Thyroid gland (tissue), 4 donors: ENCODE measurements at regions not wholly inside any gene's neighbourhood (a gene's known extent, or its start where the extent isn't known, plus 50 kb on each side); places are given as distances from the start of the nearest gene placed in this dataset.

Source experiments
- DNase-seq, 2 donors: peaks; one replicate each; pipeline ENCODE4 v3.0.0-alpha.2; 2019
- H3K27ac ChIP-seq, 3 donors: fragments of 200-600 bp; sonication (generic); 1 replicate in 2 of 3; 2 replicates in 1 of 3; pipeline ENCODE4 v1.5.1; 2016 to 2019; ENCODE audit warnings: mild to moderate bottlenecking in 1 of 3, moderate library complexity in 1 of 3
- H3K27me3 ChIP-seq: fragments of 200-600 bp; sonication (generic); one replicate; pipeline ENCODE4 v1.5.1; 2019
- H3K36me3 ChIP-seq, 2 donors: fragments of 200-600 bp; sonication (generic); one replicate each; pipeline ENCODE4 v1.5.1; 2016 to 2019
- H3K4me1 ChIP-seq, 2 donors: fragments of 200-600 bp; sonication (generic); one replicate each; pipeline ENCODE4 v1.5.1; 2017 to 2019
- H3K4me3 ChIP-seq, 3 donors: fragments of 200-600 bp; sonication (generic); replicated peaks in 1 of 3; 1 replicate in 2 of 3; 2 replicates in 1 of 3; pipeline ENCODE4 v1.5.1; 2016; ENCODE audit warnings: mild to moderate bottlenecking in 1 of 3
- H3K9me3 ChIP-seq: fragments of 200-600 bp; sonication (generic); one replicate; pipeline ENCODE4 v1.5.1; 2017
- CTCF ChIP-seq, 6 experiments: fragments of 200-600 bp in 3 of 6; fragments of 450-650 bp in 3 of 6; sonication (generic) in 3 of 6; IDR thresholded peaks; one replicate each; pipeline ENCODE4 v1.5.1; 2016 to 2019; ENCODE audit warnings: antibody characterized with exemption in 6 of 6, mild to moderate bottlenecking in 2 of 6, inconsistent platforms in 1 of 6, moderate library complexity in 1 of 6
- POLR2A ChIP-seq, 2 donors: fragments of 450-650 bp; IDR thresholded peaks; one replicate each; pipeline ENCODE4 v1.6.1; 2017; ENCODE audit warnings: antibody characterized with exemption in 2 of 2, mild to moderate bottlenecking in 2 of 2, moderate library complexity in 1 of 2
- WGBS, 2 donors: methylation state at CpG; one replicate each; pipeline ENCODE4 v1.1.5; 2017; 5-methylcytosine and 5-hydroxymethylcytosine counted together
- intact Hi-C: fragments of 100-400 bp; cut with DNase I; formaldehyde crosslinking; loops from one replicate; pipeline ENCODE4 v1.15.1; 2023

- TF ChIP-seq CTCF (IDR thresholded peaks at IDR 0.05): no peak
- no peak for TF ChIP-seq POLR2A (IDR thresholded peaks at IDR 0.05)
- H3K4me3 ChIP-seq: no peak overlapping the region
- 65 to 69% methylated on average over 1 of the region's 1 CpG for WGBS, 2 donors
- no peaks in the 10 kb centered on the region for H3K36me3 ChIP-seq
- no peaks in the 10 kb centered on the region for H3K4me1 ChIP-seq
- H3K9me3 ChIP-seq: no peaks in the 10 kb centered on the region
- no peak overlapping the region for H3K27ac ChIP-seq
- intact Hi-C loops: no loop called here
- no peak for DNase-seq
- H3K27me3 ChIP-seq: no peaks in the 10 kb centered on the region
These were observed 323.5 kb upstream of the PTGER4 start for GRCh38 chr5:40356248-40356647.

DNA sequence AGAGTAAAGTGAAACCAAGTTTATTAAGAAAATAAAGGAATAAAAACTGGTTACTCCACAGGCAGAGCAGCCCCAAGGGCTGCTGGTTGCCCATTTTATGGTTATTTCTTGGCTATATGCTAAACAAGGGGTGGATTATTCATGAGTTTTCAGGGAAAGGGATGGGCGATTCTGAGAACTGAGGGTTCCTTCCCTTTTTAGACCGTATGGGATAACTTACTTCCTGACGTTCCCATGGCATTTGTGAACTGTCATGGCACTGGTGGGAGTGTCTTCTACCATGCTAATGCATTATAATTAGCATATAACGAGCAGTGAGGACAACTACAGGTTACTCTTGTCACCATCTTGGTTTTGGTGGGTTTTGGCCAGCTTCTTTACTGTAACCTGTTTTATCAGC is 323.9 kb upstream of the PTGER4 start:
- Histone ChIP-seq H3K9me3 (no peaks in the 10 kb centered on the region), H3K4me1 (no peaks in the 10 kb centered on the region), H3K27me3 (no peaks in the 10 kb centered on the region), H3K4me3 (no peak overlapping the region), H3K27ac (no peak overlapping the region), H3K36me3 (no peaks in the 10 kb centered on the region)
- intact Hi-C loops: no loop called here
- 78 to 81% methylated on average over 4 of the region's 4 CpGs for WGBS, 2 donors
- no peak for DNase-seq
- no peak for TF ChIP-seq POLR2A (IDR thresholded peaks at IDR 0.05)
- no peak for TF ChIP-seq CTCF (IDR thresholded peaks at IDR 0.05)

DNA sequence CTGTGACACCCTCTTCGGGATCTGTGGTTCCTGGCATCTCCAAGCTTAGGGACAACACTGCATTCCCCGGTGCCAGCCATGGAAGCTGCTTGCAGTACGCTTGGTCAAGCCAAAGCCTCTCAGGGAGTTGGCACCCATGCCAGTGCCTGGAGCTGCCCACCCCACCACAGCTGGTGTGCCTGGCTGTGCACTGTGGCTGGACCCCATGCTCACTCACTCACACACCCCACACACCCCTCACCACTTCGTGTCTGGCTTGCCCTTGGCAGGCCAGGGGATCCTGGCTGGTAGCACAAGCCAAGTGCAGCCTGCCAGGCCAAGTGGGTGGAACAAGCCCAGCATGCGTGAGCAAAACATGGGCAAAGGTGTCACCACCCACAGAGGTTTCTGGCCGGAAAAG is 324.5 kb upstream of the PTGER4 start:
- intact Hi-C loops: no loop called here
- no peaks in the 10 kb centered on the region for H3K36me3 ChIP-seq
- H3K4me3 ChIP-seq: no peak overlapping the region
- no peaks in the 10 kb centered on the region for H3K4me1 ChIP-seq
- no peak overlapping the region for H3K27ac ChIP-seq
- TF ChIP-seq POLR2A (IDR thresholded peaks at IDR 0.05) (no peak), CTCF (IDR thresholded peaks at IDR 0.05) (no peak)
- H3K9me3 ChIP-seq: no peaks in the 10 kb centered on the region
- H3K27me3 ChIP-seq: no peaks in the 10 kb centered on the region
- 87 to 95% methylated on average over 5 of the region's 6 CpGs for WGBS, 2 donors
- no peak for DNase-seq

GRCh38 chr5:40354171-40354570 is 325.5 kb upstream of the PTGER4 start:
- TF ChIP-seq CTCF (IDR thresholded peaks at IDR 0.05): no peak
- no peak for TF ChIP-seq POLR2A (IDR thresholded peaks at IDR 0.05)
- Histone ChIP-seq H3K36me3 (no peaks in the 10 kb centered on the region), H3K4me3 (no peak overlapping the region), H3K27me3 (no peaks in the 10 kb centered on the region), H3K9me3 (no peaks in the 10 kb centered on the region), H3K4me1 (no peaks in the 10 kb centered on the region), H3K27ac (no peak overlapping the region)
- DNase-seq: no peak
- 84 to 96% methylated on average over 5 of the region's 5 CpGs for WGBS, 2 donors
- intact Hi-C loops: no loop called here

- intact Hi-C loops: no loop called here
- Histone ChIP-seq H3K27ac (no peak overlapping the region), H3K4me1 (no peaks in the 10 kb centered on the region), H3K27me3 (no peaks in the 10 kb centered on the region), H3K36me3 (no peaks in the 10 kb centered on the region), H3K9me3 (no peaks in the 10 kb centered on the region), H3K4me3 (no peak overlapping the region)
- 86 to 87% methylated on average over 3 of the region's 3 CpGs for WGBS, 2 donors
- no peak for TF ChIP-seq POLR2A (IDR thresholded peaks at IDR 0.05)
- DNase-seq: no peak
These were observed 326.3 kb upstream of the PTGER4 start for GRCh38 chr5:40353442-40353841.
